ENCODE measurements at regions not wholly inside any gene's neighbourhood (a gene's known extent, or its start where the extent isn't known, plus 50 kb on each side); places are given as distances from the start of the nearest gene placed in this dataset.

GRCh38 chr5:129852747-129853352, 51.4 kb upstream of the CHSY3 start:
- Histone ChIP-seq H3K36me3 (no peaks in the 10 kb centered on the region), H3K9me3 (no peaks in the 10 kb centered on the region), H3K27me3 (no peaks in the 10 kb centered on the region), H3K27ac (no peak overlapping the region), H3K4me3 (no peak overlapping the region), H3K4me1 (peaks cover 0 to 7% (median 0%) of the 10 kb centered on the region in 9 donors)
- intact Hi-C loops (cut with DNase I), result loop anchor here in 4 of 10 donors (2.0 to 5.0 kb wide), 2 partner anchors 81 to 82 kb away; no protein-coding TSS in a partner anchor
- DNase-seq (peak; percentile 64 to 77), ATAC-seq (peak in 6 of 8 donors; percentile 52 to 75 (median 69))
- TF ChIP-seq CTCF (IDR thresholded peaks at IDR 0.05), result peak; percentile 76 to 95 (median 89)
- 31 to 33% methylated on average over 6 of the region's 6 CpGs for WGBS, 2 donors

- no peak for DNase-seq
- ATAC-seq, result no peak
- H3K27me3 ChIP-seq, result no peaks in the 10 kb centered on the region
- intact Hi-C loops (cut with DNase I), result loop anchor here in 4 of 10 donors (2.0 to 5.0 kb wide), 2 partner anchors 81 to 83 kb away; no protein-coding TSS in a partner anchor
- no peak overlapping the region for H3K4me3 ChIP-seq
- H3K27ac ChIP-seq, result no peak overlapping the region
- no peaks in the 10 kb centered on the region for H3K9me3 ChIP-seq
- no peaks in the 10 kb centered on the region for H3K36me3 ChIP-seq
- peaks cover 0 to 7% (median 0%) of the 10 kb centered on the region in 9 donors for H3K4me1 ChIP-seq
- 34 to 37% methylated on average over 5 of the region's 5 CpGs for WGBS, 2 donors
- no peak for TF ChIP-seq CTCF (IDR thresholded peaks at IDR 0.05)
Observed at GRCh38 chr5:129853588-129853987, 50.7 kb upstream of the CHSY3 start.
